ENCODE measurements at regions not wholly inside any gene's neighbourhood (a gene's known extent, or its start where the extent isn't known, plus 50 kb on each side); places are given as distances from the start of the nearest gene placed in this dataset.

DNA sequence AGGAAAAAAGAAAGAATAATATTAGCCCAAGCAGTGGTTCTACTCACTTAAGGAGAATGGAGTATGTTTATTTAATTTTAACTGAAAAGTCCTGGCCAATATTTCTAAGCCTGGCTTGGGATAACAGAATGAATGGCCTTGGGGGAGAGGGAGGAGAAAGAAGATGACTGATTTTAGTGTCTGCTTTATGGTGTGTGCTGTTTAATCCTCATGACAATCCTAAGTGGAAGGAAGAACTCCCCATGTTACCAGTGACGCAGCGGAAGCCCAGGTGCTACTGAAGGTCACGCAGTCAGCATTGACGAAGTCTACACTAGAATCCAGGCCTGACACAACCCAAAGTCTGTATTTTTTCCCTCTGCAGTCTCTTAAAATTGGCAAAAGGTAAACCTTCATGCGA, 50.5 kb downstream of the PALM2AKAP2 start:
- Histone ChIP-seq H3K9me3 (ENCODE audit: control insufficient read depth, insufficient read depth, low read length) (peaks cover 3% of the 10 kb centered on the region; the same call in 1 of the 2 replicates), H3K36me3 (ENCODE audit: insufficient read depth, low read length) (no peaks in the 10 kb centered on the region), H3K9ac (ENCODE audit: low read depth, low read length) (no peak overlapping the region), H3K4me1 (ENCODE audit: insufficient read depth, low read length) (no peaks in the 10 kb centered on the region)

DNA sequence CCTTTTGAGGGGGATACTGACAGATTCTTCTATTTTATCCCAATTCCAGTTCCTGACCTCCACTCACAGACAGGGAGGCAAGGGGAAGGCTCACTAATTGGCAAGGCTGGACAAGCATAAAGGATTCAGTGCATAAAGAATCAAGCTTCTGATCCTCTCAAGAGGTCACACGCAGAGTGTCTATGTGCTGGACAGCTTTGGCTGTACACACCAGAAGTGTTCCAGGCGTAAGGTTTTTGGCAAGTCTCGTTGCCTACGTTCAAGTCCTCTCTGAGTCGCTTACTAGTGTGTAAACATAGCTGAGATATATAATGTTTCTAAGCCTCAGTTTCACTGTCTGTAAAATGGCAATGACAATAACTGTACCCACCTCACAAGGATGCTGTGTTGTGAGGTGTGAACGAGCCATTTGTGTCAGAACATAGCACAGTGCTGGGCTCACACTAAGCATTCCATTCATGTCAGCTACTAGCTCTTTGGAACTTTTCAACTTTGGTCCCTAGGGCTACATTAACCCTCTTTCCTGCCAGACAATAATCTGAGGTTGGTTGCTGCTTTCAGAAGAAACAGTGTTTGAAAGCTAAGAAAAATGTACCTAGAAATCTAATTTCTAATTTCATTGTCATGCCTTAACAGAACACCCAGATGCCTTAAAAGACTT, 52.1 kb downstream of the PALM2AKAP2 start:
- Histone ChIP-seq H3K9ac (ENCODE audit: low read depth, low read length) (no peak overlapping the region), H3K4me1 (ENCODE audit: insufficient read depth, low read length) (no peaks in the 10 kb centered on the region), H3K36me3 (ENCODE audit: insufficient read depth, low read length) (no peaks in the 10 kb centered on the region), H3K9me3 (ENCODE audit: control insufficient read depth, insufficient read depth, low read length) (peaks cover 3% of the 10 kb centered on the region; the same call in 1 of the 2 replicates)

DNA sequence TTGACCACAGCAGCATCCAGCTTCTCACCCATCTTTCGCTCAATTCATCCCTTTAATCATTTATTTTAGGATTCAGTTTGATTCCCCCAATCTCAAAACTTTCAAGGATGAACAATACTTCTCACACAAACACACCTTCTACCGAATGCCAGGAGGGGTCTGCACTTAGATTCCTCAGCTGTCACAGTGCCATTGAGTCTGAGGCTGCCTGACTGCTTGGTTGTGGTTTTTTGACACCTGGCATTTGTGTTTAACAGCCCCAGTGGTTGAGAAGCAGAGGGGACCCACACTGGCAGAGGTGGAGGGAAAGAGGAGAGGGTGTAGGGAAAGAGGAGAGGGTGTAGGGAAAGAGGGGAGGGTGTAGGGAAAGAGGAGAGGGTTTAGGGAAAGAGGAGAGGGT, 54.9 kb downstream of the PALM2AKAP2 start:
- no peaks in the 10 kb centered on the region for H3K36me3 ChIP-seq (ENCODE audit: insufficient read depth, low read length)
- no peaks in the 10 kb centered on the region for H3K4me1 ChIP-seq (ENCODE audit: insufficient read depth, low read length)
- H3K9ac ChIP-seq (ENCODE audit: low read depth, low read length) = no peak overlapping the region
- H3K9me3 ChIP-seq (ENCODE audit: control insufficient read depth, insufficient read depth, low read length) = peaks cover 3% of the 10 kb centered on the region; the same call in 1 of the 2 replicates

DNA sequence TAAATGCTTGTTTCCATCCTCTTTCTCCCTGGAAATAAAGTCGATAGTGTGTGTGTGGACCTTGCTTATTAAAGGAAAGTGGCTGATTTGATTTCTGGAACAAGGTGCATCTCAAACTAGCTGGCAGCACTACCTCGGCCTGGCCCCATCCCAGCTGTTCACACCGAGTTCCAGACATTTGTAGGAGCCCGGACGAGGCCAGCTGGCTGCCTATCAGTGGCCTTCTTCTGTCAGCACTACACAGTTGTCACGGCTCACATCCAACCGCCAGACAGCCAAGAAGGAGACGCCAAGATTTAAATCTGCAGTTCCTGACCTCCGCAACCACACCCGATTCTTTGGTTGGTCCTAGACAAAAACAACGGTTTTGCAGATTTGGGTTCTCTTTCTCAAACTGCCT, 63.6 kb downstream of the PALM2AKAP2 start:
- H3K9ac ChIP-seq (ENCODE audit: low read depth, low read length) = no peak overlapping the region

DNA sequence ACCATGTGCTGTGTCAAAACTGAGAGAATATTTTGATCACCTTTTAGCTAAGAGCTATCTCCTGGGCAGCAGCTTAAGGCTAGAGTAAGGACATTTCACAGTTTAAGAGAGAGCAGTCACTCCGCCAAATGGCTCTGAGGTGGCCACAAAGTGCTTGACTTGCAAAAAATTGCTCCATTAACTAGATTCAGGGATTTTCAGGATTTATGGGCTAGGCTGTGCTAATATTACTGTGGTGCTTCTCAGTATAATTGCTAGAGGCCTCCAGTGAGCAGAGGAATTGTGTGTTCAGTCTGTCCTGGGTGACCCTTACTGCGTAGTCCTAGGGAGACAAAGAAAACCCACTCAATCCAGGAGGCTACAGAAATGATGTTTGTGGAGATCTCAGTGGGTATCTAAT, 65.2 kb downstream of the PALM2AKAP2 start:
- Histone ChIP-seq H3K9me3 (ENCODE audit: control insufficient read depth, insufficient read depth, low read length) (no peaks in the 10 kb centered on the region), H3K4me1 (ENCODE audit: insufficient read depth, low read length) (no peaks in the 10 kb centered on the region), H3K9ac (ENCODE audit: low read depth, low read length) (no peak overlapping the region), H3K36me3 (ENCODE audit: insufficient read depth, low read length) (no peaks in the 10 kb centered on the region)

More for the DNA sequence above, 63.6 kb downstream of the PALM2AKAP2 start:
- no peaks in the 10 kb centered on the region for H3K4me1 ChIP-seq (ENCODE audit: insufficient read depth, low read length)
- no peaks in the 10 kb centered on the region for H3K36me3 ChIP-seq (ENCODE audit: insufficient read depth, low read length)
- no peaks in the 10 kb centered on the region for H3K9me3 ChIP-seq (ENCODE audit: control insufficient read depth, insufficient read depth, low read length)

DNA sequence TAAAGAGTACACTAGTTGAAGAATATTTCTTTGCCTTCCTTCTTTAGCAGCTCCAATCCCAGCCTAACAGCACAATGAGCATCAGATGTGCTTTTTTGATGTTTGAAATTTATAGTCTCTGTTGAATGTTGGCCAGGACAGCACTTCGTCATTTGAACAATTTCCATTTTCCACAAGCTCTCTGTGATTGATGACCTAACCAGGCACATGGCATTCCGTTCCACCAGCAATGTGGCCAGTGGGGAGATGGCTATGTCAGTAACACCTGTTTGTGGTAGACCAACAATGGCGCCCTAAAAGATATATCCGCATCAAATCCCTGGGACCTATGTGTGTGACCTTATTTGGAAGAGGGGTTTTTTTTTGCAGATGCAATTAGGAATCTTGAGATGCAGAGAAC, 66.8 kb downstream of the PALM2AKAP2 start:
- Histone ChIP-seq H3K4me1 (ENCODE audit: insufficient read depth, low read length) (no peaks in the 10 kb centered on the region), H3K9ac (ENCODE audit: low read depth, low read length) (no peak overlapping the region), H3K9me3 (ENCODE audit: control insufficient read depth, insufficient read depth, low read length) (no peaks in the 10 kb centered on the region), H3K36me3 (ENCODE audit: insufficient read depth, low read length) (no peaks in the 10 kb centered on the region)

DNA sequence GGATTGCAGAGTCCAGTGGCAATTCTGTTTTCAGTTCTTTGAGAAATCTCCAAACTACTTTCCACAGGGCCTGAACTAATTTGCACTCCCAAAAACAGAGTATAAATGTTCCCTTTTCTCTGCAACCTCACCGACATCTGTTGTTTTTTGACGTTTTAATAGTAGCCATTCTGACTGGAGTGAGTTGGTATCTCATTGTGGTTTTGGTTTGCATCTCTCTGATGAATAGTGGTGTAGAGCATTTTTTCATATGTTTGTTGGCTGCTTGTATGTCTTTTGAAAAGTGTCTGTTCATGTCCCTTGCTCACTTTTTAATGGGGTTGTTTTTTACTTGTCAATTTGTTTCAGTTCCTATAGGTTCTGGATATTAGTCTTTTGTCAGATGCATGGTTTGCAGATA, 72.6 kb downstream of the PALM2AKAP2 start:
- Histone ChIP-seq H3K36me3 (ENCODE audit: insufficient read depth, low read length) (no peaks in the 10 kb centered on the region), H3K4me1 (ENCODE audit: insufficient read depth, low read length) (0 out of 2 replicates have a peak, but pooled peaks cover 3% of the 10 kb centered on the region), H3K9me3 (ENCODE audit: control insufficient read depth, insufficient read depth, low read length) (no peaks in the 10 kb centered on the region), H3K9ac (ENCODE audit: low read depth, low read length) (no peak overlapping the region)

DNA sequence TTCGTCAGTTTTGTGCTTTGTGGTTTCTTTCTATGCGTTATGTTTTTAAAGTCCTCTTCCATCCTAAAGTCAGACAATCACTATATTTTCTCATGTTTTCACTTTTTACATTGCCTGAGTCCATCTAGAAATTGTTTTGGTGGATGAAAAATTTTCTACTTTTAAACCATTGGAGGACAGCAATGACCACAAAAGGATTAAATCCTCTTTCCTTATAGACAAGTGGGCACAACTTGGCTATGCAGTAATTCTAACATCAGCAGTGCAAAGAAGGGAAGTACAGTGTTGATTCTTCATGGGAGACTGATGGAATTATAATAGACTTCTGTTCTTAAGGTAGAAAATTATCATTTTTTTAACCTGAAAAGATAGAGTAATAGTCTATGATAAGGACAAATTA, 75.5 kb downstream of the PALM2AKAP2 start:
- Histone ChIP-seq H3K4me1 (ENCODE audit: insufficient read depth, low read length) (0 out of 2 replicates have a peak, but pooled peaks cover 3% of the 10 kb centered on the region), H3K9me3 (ENCODE audit: control insufficient read depth, insufficient read depth, low read length) (no peaks in the 10 kb centered on the region), H3K9ac (ENCODE audit: low read depth, low read length) (no peak overlapping the region), H3K36me3 (ENCODE audit: insufficient read depth, low read length) (no peaks in the 10 kb centered on the region)

DNA sequence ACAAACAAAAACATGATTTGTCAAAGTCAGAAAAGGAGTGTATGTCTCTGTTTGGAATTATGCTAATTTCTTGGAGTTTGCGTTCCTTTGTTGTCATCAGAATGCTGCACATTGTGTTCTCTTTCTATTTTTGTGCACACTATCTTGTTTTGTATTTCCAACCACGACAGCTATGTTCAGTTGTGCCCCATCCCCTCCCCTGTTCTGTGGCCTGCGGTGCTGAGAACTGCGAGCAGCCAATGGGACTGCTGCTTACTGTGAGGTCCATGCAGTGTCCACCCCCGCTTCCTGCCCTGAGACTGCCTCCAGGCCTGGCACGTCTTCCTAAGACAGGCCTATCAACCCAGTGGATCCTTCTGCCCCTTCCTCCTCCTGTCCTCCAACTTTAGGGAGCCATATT, 76.8 kb downstream of the PALM2AKAP2 start:
- no peaks in the 10 kb centered on the region for H3K36me3 ChIP-seq (ENCODE audit: insufficient read depth, low read length)
- no peak overlapping the region for H3K9ac ChIP-seq (ENCODE audit: low read depth, low read length)
- H3K9me3 ChIP-seq (ENCODE audit: control insufficient read depth, insufficient read depth, low read length) = no peaks in the 10 kb centered on the region
- peaks cover 3% of the 10 kb centered on the region; the same call in 1 of the 2 replicates for H3K4me1 ChIP-seq (ENCODE audit: insufficient read depth, low read length)

DNA sequence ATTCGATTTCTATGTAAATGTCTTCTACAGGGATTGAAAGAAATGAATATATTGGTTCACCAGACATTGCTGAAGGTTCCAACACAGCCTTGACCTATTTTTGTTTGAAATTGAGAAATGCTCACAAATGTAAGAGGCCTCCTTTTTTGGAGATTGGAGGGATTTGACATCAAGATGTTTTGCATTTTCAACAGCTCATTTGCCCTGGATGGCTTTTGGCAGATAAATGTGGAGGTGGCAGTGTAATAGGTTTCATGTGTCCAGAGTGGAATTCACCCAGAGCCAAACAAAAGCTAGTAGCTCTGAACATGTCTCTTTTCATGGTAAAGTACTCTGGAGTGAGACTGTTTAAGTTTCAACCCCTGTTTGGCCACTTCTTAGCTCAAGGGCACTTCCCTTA, 77.3 kb downstream of the PALM2AKAP2 start:
- Histone ChIP-seq H3K9ac (ENCODE audit: low read depth, low read length) (no peak overlapping the region), H3K9me3 (ENCODE audit: control insufficient read depth, insufficient read depth, low read length) (no peaks in the 10 kb centered on the region), H3K4me1 (ENCODE audit: insufficient read depth, low read length) (peaks cover 3% of the 10 kb centered on the region; the same call in 1 of the 2 replicates), H3K36me3 (ENCODE audit: insufficient read depth, low read length) (no peaks in the 10 kb centered on the region)

DNA sequence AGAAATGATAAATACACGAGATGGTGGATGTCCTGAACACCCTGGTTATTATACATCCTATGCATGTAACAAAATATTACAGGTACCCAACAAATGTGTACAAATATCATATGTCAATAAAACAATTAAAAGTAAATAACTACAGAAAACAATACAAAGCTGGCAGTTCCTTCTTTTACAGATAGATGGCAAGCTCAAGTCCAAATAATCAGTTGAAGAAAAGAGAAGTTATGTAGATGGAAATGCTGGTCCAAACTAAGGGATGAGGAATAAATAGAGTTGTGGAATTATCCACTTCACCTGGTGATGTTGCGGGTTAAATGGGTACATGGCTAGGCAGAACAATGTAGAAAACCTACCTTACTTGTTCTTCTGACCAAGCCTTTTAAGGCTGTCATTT, 79.4 kb downstream of the PALM2AKAP2 start:
- Histone ChIP-seq H3K4me1 (ENCODE audit: insufficient read depth, low read length) (peaks cover 3% of the 10 kb centered on the region; the same call in 1 of the 2 replicates), H3K36me3 (ENCODE audit: insufficient read depth, low read length) (no peaks in the 10 kb centered on the region), H3K9me3 (ENCODE audit: control insufficient read depth, insufficient read depth, low read length) (no peaks in the 10 kb centered on the region), H3K9ac (ENCODE audit: low read depth, low read length) (no peak overlapping the region)

DNA sequence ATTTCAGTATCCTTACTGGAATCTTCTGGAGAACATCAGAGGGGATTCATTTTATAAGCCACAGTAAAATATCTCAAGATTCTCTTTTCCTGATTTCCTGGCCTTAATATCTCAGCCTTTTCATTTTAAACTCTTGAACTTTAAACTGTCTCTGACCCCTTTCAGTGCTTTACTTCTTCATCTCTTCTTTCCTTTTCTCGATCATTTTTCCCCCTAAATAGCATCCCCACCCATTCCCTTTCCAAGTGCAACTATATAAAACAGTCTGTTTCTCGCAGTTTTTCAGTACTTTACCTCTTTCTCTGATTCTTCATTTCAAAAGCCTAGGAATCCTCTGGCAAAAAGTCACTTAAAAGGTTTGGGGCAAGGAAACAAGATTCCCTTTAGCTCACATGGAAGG, 80.5 kb downstream of the PALM2AKAP2 start:
- H3K36me3 ChIP-seq (ENCODE audit: insufficient read depth, low read length) = no peaks in the 10 kb centered on the region
- H3K4me1 ChIP-seq (ENCODE audit: insufficient read depth, low read length) = peaks cover 3% of the 10 kb centered on the region; the same call in 1 of the 2 replicates
- no peak overlapping the region for H3K9ac ChIP-seq (ENCODE audit: low read depth, low read length)
- H3K9me3 ChIP-seq (ENCODE audit: control insufficient read depth, insufficient read depth, low read length) = no peaks in the 10 kb centered on the region

DNA sequence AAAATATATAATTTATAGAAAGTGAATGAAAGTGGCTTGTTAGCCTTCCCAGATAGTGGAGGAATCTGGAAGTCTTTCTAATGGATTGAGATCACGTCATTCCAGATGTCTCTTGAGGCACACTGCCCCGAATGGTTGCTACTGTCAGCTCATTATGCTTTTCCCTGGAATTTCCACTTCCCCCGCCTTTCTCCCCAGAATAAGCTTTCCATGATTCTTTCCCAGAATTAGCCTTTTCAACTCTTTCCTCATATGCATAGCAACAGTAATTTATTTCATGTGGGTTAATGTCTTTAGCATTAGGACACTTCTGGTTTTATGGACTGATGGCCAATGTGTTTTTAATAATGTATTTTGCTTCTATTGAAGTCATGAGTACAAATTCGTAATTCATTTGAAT, 81.5 kb downstream of the PALM2AKAP2 start:
- Histone ChIP-seq H3K4me1 (ENCODE audit: insufficient read depth, low read length) (peaks cover 3% of the 10 kb centered on the region; the same call in 1 of the 2 replicates), H3K9me3 (ENCODE audit: control insufficient read depth, insufficient read depth, low read length) (no peaks in the 10 kb centered on the region), H3K9ac (ENCODE audit: low read depth, low read length) (no peak overlapping the region), H3K36me3 (ENCODE audit: insufficient read depth, low read length) (no peaks in the 10 kb centered on the region)

DNA sequence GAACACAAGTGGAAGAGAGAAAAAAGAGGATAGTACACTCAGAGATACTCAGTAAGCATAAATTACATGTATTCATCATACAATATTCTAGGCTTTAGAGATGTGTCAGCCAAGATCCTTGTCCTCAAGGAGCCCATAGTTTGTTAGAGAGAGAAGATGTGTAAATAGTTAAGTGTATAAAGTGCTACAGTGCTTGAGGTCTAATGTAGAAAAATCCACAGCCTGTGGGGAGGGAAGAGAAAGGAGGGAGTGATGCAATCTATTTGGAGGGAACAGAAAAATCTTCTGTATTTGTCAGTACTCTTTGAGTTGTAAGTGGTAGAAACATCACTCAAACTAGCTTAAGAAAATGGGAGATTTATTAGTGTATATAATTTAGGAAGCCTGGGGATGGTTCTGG, 81.9 kb downstream of the PALM2AKAP2 start:
- Histone ChIP-seq H3K9me3 (ENCODE audit: control insufficient read depth, insufficient read depth, low read length) (no peaks in the 10 kb centered on the region), H3K4me1 (ENCODE audit: insufficient read depth, low read length) (no peaks in the 10 kb centered on the region; the same call in 1 of the 2 replicates), H3K9ac (ENCODE audit: low read depth, low read length) (no peak overlapping the region), H3K36me3 (ENCODE audit: insufficient read depth, low read length) (no peaks in the 10 kb centered on the region)

DNA sequence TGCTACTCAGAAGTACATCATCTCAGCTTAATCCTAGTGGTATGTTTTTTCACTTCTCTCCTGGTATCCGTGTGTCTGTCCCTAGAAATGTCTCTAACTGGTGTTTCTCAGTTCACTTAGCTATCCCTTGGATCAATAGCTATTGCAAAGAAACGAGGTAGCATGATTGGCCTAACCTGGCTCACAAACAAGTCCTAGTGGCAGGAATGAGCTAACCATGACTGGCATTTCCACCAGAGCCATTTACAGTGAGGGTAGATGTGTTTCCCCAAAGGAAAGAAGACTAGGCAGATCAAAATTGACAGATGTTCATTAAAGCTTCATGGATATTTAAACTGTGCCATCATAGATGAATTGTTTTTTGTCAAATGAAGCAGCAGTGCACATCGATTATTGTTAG, 82.5 kb downstream of the PALM2AKAP2 start:
- Histone ChIP-seq H3K4me1 (ENCODE audit: insufficient read depth, low read length) (no peaks in the 10 kb centered on the region; the same call in 1 of the 2 replicates), H3K9ac (ENCODE audit: low read depth, low read length) (no peak overlapping the region), H3K36me3 (ENCODE audit: insufficient read depth, low read length) (no peaks in the 10 kb centered on the region)

More for the DNA sequence above, 82.5 kb downstream of the PALM2AKAP2 start:
- H3K9me3 ChIP-seq (ENCODE audit: control insufficient read depth, insufficient read depth, low read length) = no peaks in the 10 kb centered on the region
